ENCODE measurements at regions not wholly inside any gene's neighbourhood (a gene's known extent, or its start where the extent isn't known, plus 50 kb on each side); places are given as distances from the start of the nearest gene placed in this dataset.

- Histone ChIP-seq H3K79me1 (ENCODE audit: insufficient read depth, low read depth, low read length, poor library complexity, severe bottlenecking) (no peaks in the 10 kb centered on the region), H3K4me2 (ENCODE audit: insufficient read depth, insufficient read length, low read length) (no peak overlapping the region), H4K20me1 (ENCODE audit: control insufficient read depth, insufficient read depth, insufficient read length) (no peaks in the 10 kb centered on the region), H2BK15ac (ENCODE audit: low read depth, low read length) (no peak overlapping the region), H2BK120ac (ENCODE audit: low read depth, low read length, poor library complexity, severe bottlenecking) (no peak overlapping the region), H3T11ph (ENCODE audit: low read length) (no peak overlapping the region), H3K9ac (ENCODE audit: extremely low read depth, insufficient read length, low read length) (no peak overlapping the region), H3K27me3 (ENCODE audit: insufficient read depth, low read length) (no peaks in the 10 kb centered on the region), H3K4me1 (ENCODE audit: insufficient read depth, low read length) (peaks cover 3% of the 10 kb centered on the region; the same call in 1 of the 2 replicates), H3K14ac (ENCODE audit: insufficient read depth, low read length) (no peak overlapping the region), H2AFZ (ENCODE audit: low read length) (no peak overlapping the region), H2BK12ac (ENCODE audit: insufficient read length, low read depth, low read length) (no peak overlapping the region), H3K4ac (ENCODE audit: low read depth, low read length) (no peak overlapping the region), H3K79me2 (ENCODE audit: insufficient read depth, low read length) (no peaks in the 10 kb centered on the region), H3K18ac (ENCODE audit: insufficient read length, low read depth, low read length) (no peak overlapping the region), H3K9me3 (ENCODE audit: control insufficient read depth, low read depth, low read length) (no peaks in the 10 kb centered on the region), H4K5ac (ENCODE audit: insufficient read length, low read depth, low read length) (no peak overlapping the region), H3K23ac (ENCODE audit: insufficient read length, low read depth, low read length) (no peak overlapping the region), H3K23me2 (ENCODE audit: insufficient read length, low read depth, low read length, poor library complexity, severe bottlenecking) (no peaks in the 10 kb centered on the region), H2BK5ac (ENCODE audit: insufficient read length, low read length) (no peak overlapping the region), H4K8ac (replicated peaks; ENCODE audit: insufficient read length, low read depth, low read length) (no peak overlapping the region), H3K56ac (ENCODE audit: insufficient read length, low read depth, low read length) (no peak overlapping the region), H3K27ac (ENCODE audit: insufficient read length, low read depth, low read length) (no peak overlapping the region), H4K91ac (ENCODE audit: insufficient read length, low read depth, low read length) (no peak overlapping the region), H2BK20ac (ENCODE audit: low read depth, low read length, poor library complexity, severe bottlenecking) (no peak overlapping the region), H2AK5ac (ENCODE audit: insufficient read length, low read length) (no peak overlapping the region)
- H3K9me3 Mint-ChIP-seq, result peaks cover 12 to 15% of the 10 kb centered on the region in 2 experiments
- peaks cover 4 to 8% (median 4%) of the 10 kb centered on the region in 3 experiments; a peak in 4 of 7 replicates for H3K36me3 Mint-ChIP-seq (ENCODE audit: insufficient read depth in 1 of 3, low read depth in 3 of 3)
- no peak for TF ChIP-seq CTCF (conservative IDR thresholded peaks at IDR 0.05)
- no peak overlapping the region; a peak in 1 of 5 replicates for H3K4me3 Mint-ChIP-seq
- DNase-seq, result no peak
- H3K4me1 Mint-ChIP-seq, result peaks cover 20 to 21% of the 10 kb centered on the region in 2 experiments
- peaks cover 4% of the 10 kb centered on the region for H3K27me3 Mint-ChIP-seq (ENCODE audit: low read depth)
- no peak overlapping the region for H3K27ac Mint-ChIP-seq
- WGBS (ENCODE audit: extremely low coverage, insufficient read length, low lambda C conversion rate), result no CpG with 5 or more reads among the region's 2 CpGs
These were observed 852.3 kb upstream of the TMEM132C start for GRCh38 chr12:127414636-127415035.

Measured in H9 (cell line).